Fibroblast of pulmonary artery (primary cell): ENCODE measurements at regions not wholly inside any gene's neighbourhood (a gene's known extent, or its start where the extent isn't known, plus 50 kb on each side); places are given as distances from the start of the nearest gene placed in this dataset.
"Not testable (repeated sequence)": the region's sequence is repeated elsewhere in the genome, so short reads cannot be mapped to it uniquely, and the experiment has no call there.

Source experiments
- DNase-seq: peaks from one replicate; pipeline ENCODE4 v3.0.0-alpha.2; 2010; ENCODE audit warnings: low read depth
- H3K4me3 ChIP-seq: replicated peaks from 2 replicates; pipeline ENCODE4 v1.5.1; 2011; ENCODE audit warnings: low read depth, mild to moderate bottlenecking, control low read depth, low read length, moderate library complexity
- TF ChIP-seq, protein P1 (sequence below): IDR thresholded peaks from 2 replicates; pipeline ENCODE4 v1.5.1; 2011; ENCODE audit warnings: mild to moderate bottlenecking, control low read depth, low read length, inconsistent platforms; ENCODE audit errors: missing control alignments

DNA sequence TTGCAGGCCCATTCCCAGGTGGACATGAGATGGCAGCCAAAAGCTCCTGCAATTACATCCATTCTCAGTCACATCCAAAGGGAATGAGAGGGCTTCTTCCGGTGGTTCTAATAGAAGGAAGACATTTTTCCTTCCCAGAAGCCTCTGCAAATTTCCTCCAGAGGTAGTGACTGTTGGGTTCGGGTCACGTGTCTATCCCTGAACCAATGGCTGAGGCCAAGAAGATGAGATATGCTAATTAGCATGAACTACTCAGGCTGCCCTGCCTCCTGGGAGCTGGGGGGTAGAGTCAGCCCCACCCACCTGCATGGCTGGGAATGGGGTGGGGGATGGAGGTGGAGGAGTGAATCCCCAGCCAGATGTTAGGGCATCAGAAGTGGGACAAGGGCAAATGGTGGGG, 61.3 kb upstream of the IYD start:
- no peak for DNase-seq
- TF ChIP-seq, protein P1, sequence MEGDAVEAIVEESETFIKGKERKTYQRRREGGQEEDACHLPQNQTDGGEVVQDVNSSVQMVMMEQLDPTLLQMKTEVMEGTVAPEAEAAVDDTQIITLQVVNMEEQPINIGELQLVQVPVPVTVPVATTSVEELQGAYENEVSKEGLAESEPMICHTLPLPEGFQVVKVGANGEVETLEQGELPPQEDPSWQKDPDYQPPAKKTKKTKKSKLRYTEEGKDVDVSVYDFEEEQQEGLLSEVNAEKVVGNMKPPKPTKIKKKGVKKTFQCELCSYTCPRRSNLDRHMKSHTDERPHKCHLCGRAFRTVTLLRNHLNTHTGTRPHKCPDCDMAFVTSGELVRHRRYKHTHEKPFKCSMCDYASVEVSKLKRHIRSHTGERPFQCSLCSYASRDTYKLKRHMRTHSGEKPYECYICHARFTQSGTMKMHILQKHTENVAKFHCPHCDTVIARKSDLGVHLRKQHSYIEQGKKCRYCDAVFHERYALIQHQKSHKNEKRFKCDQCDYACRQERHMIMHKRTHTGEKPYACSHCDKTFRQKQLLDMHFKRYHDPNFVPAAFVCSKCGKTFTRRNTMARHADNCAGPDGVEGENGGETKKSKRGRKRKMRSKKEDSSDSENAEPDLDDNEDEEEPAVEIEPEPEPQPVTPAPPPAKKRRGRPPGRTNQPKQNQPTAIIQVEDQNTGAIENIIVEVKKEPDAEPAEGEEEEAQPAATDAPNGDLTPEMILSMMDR: no peak
- no peak overlapping the region for H3K4me3 ChIP-seq

DNA sequence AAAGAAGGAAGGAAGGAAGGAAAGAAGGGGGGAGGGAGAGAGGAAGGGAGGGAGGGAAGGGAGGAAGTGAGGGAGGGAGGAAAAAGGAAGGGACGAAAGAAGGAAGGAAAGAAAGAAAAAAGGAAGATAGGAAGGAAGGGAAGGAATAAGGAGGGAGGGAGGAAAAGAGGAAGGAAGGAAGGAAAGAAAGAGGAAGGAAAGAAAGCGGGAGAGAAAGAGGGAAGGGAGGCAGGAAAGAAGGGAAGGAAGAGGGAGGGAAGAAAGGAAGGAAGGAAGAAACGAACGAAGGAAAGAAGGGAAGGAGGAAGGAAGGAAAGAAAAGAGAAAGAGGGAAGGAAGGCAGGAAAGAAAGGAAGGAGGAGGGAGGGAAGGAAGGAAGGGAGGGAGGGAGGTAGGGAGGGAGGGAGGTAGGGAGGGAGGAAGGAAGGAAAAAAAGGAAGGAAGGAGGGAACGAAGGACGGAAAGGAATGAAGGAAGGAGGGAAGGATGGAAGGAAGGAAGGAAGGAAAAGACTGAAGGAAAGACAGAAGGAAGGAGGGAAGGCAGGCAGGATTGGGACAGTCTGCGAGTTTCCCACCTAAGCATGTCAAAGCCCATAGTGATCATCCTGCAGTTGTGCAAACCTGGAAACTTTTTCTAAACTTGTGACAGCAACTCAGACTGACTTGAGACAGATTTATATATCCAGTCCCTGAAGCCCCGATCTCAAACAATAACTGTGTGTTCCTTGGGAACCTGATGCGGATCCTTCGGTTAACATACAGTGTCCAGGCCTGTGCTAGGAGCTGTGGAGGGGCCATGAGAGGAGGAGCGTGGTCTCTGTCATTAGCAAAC, 59.8 kb upstream of the IYD start:
- no peak for DNase-seq
- no peak overlapping the region for H3K4me3 ChIP-seq
- TF ChIP-seq, protein P1: no peak

DNA sequence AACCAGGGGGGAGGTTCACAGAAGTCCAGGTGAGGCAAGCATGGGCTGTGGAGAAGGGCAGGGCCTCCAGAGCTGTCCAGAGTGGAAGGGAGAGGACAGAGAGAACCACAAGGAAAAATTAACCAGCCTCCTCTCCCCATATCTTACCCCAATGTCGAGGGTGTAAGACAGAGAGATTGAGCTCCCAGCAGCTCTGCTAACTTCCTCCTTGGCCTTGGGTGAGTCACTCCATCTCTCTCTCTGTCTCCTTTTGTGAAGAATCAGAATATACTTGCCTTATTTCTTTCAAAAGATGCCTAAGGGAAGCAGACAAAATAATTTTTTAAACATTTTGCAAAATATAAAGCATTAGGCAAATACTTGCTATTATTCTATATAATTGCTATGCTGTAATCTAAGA, 58.3 kb upstream of the IYD start:
- TF ChIP-seq, protein P1: no peak
- H3K4me3 ChIP-seq: no peak overlapping the region
- DNase-seq: no peak

DNA sequence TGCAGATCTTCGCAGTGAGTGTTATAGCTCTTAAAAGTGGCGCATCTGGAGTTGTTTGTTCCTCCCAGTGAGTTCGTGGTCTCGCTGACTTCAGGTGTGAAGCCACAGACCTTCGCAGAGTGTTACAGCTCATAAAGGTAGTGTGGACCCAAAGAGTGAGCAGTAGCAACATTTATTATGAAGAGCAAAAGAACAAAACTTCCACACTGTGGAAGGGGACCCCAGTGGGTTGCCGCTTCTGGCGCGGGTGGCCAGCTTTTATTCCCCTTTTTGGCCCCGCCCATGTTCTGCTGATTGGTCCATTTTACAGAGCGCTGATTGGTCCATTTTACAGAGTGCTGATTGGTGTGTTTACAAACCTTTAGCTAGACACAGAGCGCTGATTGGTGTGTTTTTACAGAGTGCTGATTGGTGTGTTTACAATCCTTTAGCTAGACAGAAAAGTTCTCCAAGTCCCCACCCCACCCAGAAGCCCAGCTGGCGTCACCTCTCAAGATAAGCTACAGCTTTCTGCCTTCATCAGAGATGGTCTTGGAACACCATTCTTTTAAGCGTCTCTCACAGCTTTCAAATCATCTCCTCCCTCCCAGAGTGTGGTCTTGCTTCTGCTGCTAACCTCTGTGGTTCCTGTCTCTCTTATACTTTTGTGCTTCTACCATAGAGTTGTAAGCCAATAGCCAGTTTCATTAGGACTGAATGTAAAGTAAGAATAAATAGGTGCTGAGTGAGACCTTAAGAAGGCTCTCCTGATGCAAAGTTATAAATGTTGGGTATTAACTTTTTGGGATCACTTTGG, 57.5 kb upstream of the IYD start:
- not testable (repeated sequence) for DNase-seq, H3K4me3 ChIP-seq

DNA sequence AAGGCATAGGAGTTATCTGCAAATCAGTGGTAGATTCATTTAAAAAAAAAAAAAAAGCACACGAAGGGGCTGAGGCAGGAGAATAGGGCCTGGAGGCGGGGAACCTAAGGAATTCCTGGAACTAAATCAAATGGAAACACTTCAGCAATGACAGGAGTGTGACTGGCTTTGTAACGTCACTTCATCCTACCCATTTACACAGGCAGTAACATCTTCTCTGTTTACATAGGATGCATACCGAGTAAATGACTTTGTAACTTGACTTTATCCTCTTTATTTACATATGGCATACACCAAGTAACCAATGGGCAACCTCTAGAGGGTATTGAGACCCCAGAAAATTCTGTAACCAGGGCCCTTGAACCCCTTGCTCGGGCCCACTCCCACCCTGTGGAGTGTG, 56.4 kb upstream of the IYD start:
- TF ChIP-seq, protein P1: no peak

DNA sequence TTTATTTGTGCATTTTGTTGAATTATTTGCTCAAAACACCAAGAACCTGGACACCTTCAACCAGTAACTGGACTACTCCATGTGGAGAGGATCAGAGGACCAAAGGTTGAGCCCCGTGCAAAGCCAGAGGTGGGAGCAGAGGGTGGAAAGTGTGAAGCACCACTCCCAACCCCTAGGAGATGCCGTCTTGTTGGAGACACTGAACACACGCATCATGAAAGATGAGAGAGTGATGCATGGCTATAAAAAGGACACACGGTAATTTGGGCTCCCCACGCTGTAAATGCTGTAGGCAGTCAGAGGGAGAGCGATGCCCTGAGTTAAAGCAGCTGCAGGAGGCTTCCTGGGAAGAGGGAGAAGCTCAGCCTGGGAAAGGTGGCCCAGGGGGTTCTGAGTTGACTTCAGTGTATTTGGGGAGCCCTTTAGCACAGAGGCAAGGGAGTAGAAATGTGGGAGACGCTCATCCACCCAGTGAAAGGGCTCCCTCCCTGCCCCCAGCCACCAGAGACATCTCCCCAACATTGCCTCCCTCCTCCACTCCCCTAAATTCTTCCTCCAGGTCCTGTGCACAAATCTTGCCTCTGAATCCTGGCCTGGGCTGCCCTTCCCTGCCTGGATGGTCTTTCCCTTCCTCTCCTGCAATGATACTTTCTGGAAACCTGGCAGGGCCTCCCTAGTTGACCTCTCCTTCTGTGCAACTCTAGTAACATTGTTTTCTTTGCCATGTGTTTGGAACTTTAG, 55.8 kb upstream of the IYD start:
- H3K4me3 ChIP-seq: no peak overlapping the region
- DNase-seq: no peak
- TF ChIP-seq, protein P1: no peak

More for the DNA sequence above, 56.4 kb upstream of the IYD start:
- DNase-seq: no peak
- no peak overlapping the region for H3K4me3 ChIP-seq

DNA sequence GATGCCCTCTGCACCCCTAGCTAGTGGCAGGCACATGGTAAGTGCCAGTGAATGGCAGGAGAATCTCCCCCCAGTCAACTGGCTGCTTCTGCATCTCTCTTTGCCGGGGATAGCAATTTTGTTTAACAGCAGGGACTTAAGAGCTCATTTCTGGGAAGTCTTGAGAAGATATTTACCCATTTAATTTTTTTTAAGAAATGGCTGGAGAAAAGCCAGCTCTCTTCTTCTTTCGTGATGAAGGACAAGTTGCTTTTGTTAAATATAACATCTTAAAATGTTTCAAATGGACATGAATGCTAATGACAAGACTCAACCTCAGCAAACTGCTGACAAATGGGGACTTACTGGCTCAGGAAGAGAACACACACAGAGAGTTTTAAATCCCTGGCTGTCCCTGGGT, 55.0 kb upstream of the IYD start:
- no peak overlapping the region for H3K4me3 ChIP-seq
- TF ChIP-seq, protein P1: no peak
- no peak for DNase-seq
